Liver (tissue), 3 donors: ENCODE measurements at regions not wholly inside any gene's neighbourhood (a gene's known extent, or its start where the extent isn't known, plus 50 kb on each side); places are given as distances from the start of the nearest gene placed in this dataset.

Experiments used
- FOXA1 ChIP-seq: IDR thresholded peaks from 2 replicates; pipeline ENCODE4 v1.6.1; 2016; ENCODE audit warnings: antibody characterized with exemption
- GABPA ChIP-seq, 2 donors: IDR thresholded peaks in 1 of 2; conservative IDR thresholded peaks in 1 of 2; 2 replicates each; pipeline ENCODE4 v1.6.1; 2016; ENCODE audit warnings: antibody characterized with exemption in 2 of 2, mild to moderate bottlenecking in 1 of 2, moderate library complexity in 1 of 2
- HNF4A ChIP-seq, 2 donors: conservative IDR thresholded peaks; 2 replicates each; pipeline ENCODE4 v1.6.1; 2016; ENCODE audit warnings: antibody characterized with exemption in 2 of 2, mild to moderate bottlenecking in 2 of 2
- JUND ChIP-seq, 2 donors: IDR thresholded peaks; 2 replicates each; pipeline ENCODE4 v1.6.1; 2016; ENCODE audit warnings: antibody characterized with exemption in 2 of 2
- RXRA ChIP-seq, 2 donors: IDR thresholded peaks; 2 replicates each; pipeline ENCODE4 v1.6.1; 2017 to 2018; ENCODE audit warnings: antibody characterized with exemption in 2 of 2, mild to moderate bottlenecking in 1 of 2
- SP1 ChIP-seq: IDR thresholded peaks from 2 replicates; pipeline ENCODE4 v1.6.1; 2018; ENCODE audit warnings: antibody characterized with exemption, mild to moderate bottlenecking
- TF ChIP-seq, protein P1 (sequence below): fragments of 150-350 bp; IDR thresholded peaks from 2 replicates; pipeline ENCODE4 v1.5.1; 2017; ENCODE audit warnings: improper control_type of control experiment, low read depth, low read length; ENCODE audit not compliant: missing input control
- TF ChIP-seq, protein P2 (sequence below): IDR thresholded peaks from 2 replicates; pipeline ENCODE4 v1.6.1; 2016; ENCODE audit warnings: antibody characterized with exemption, mild to moderate bottlenecking
- TF ChIP-seq, protein P3 (sequence below): IDR thresholded peaks from 2 replicates; pipeline ENCODE4 v1.6.1; 2016; ENCODE audit warnings: antibody characterized with exemption
- donor health status: healthy.
- donor health status: healthy.

DNA sequence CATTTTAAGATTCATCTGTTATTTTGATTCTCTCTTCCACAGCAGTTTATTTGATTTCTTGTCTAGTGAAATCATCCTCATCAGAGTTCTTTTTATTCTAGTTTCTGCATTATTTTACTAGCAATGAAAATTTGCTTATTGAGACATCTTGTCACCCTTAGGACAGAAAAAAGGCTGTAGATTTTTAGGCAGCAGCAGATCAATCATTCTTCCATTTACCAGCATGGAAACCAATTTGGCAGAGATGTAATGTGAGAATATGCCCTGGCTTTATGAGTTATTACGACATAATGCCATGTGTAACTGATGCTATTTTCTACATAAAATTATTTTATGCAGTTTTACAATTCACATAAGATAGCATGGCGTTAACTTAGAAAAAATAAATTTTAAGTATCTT, 688.6 kb upstream of the SLC10A2 start:
- TF ChIP-seq RXRA (IDR thresholded peaks at IDR 0.05) (no peak), FOXA1 (no peak), JUND (IDR thresholded peaks at IDR 0.05) (no peak), SP1 (no peak), GABPA (IDR thresholded peaks at IDR 0.05 in 1 of 2, conservative IDR thresholded peaks at IDR 0.05 in 1 of 2) (no peak), HNF4A (conservative IDR thresholded peaks at IDR 0.05) (no peak)
- TF ChIP-seq, protein P1, sequence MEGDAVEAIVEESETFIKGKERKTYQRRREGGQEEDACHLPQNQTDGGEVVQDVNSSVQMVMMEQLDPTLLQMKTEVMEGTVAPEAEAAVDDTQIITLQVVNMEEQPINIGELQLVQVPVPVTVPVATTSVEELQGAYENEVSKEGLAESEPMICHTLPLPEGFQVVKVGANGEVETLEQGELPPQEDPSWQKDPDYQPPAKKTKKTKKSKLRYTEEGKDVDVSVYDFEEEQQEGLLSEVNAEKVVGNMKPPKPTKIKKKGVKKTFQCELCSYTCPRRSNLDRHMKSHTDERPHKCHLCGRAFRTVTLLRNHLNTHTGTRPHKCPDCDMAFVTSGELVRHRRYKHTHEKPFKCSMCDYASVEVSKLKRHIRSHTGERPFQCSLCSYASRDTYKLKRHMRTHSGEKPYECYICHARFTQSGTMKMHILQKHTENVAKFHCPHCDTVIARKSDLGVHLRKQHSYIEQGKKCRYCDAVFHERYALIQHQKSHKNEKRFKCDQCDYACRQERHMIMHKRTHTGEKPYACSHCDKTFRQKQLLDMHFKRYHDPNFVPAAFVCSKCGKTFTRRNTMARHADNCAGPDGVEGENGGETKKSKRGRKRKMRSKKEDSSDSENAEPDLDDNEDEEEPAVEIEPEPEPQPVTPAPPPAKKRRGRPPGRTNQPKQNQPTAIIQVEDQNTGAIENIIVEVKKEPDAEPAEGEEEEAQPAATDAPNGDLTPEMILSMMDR, result no peak
- TF ChIP-seq, protein P2, sequence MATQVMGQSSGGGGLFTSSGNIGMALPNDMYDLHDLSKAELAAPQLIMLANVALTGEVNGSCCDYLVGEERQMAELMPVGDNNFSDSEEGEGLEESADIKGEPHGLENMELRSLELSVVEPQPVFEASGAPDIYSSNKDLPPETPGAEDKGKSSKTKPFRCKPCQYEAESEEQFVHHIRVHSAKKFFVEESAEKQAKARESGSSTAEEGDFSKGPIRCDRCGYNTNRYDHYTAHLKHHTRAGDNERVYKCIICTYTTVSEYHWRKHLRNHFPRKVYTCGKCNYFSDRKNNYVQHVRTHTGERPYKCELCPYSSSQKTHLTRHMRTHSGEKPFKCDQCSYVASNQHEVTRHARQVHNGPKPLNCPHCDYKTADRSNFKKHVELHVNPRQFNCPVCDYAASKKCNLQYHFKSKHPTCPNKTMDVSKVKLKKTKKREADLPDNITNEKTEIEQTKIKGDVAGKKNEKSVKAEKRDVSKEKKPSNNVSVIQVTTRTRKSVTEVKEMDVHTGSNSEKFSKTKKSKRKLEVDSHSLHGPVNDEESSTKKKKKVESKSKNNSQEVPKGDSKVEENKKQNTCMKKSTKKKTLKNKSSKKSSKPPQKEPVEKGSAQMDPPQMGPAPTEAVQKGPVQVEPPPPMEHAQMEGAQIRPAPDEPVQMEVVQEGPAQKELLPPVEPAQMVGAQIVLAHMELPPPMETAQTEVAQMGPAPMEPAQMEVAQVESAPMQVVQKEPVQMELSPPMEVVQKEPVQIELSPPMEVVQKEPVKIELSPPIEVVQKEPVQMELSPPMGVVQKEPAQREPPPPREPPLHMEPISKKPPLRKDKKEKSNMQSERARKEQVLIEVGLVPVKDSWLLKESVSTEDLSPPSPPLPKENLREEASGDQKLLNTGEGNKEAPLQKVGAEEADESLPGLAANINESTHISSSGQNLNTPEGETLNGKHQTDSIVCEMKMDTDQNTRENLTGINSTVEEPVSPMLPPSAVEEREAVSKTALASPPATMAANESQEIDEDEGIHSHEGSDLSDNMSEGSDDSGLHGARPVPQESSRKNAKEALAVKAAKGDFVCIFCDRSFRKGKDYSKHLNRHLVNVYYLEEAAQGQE, result no peak
- TF ChIP-seq, protein P3, sequence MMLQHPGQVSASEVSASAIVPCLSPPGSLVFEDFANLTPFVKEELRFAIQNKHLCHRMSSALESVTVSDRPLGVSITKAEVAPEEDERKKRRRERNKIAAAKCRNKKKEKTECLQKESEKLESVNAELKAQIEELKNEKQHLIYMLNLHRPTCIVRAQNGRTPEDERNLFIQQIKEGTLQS, result no peak
